ENCODE measurements at regions not wholly inside any gene's neighbourhood (a gene's known extent, or its start where the extent isn't known, plus 50 kb on each side); places are given as distances from the start of the nearest gene placed in this dataset.

DNA sequence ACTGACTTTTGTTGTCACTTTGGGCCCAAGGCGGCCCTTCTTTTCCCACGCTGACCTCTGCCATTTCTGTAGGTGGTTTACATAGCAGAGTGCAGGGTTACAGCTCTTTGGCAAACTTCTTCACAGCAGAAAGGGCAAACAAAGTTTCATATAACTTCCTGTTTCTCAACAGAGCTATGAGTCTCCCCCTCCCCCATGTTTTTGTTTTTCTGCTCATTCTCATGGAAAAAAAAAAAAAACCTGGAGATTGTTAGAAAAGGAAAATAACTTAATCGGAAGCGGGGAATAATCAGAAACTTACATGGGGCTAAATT, 342.0 kb upstream of the NR2F2 start:
- DNase-seq: peak; percentile 21

DNA sequence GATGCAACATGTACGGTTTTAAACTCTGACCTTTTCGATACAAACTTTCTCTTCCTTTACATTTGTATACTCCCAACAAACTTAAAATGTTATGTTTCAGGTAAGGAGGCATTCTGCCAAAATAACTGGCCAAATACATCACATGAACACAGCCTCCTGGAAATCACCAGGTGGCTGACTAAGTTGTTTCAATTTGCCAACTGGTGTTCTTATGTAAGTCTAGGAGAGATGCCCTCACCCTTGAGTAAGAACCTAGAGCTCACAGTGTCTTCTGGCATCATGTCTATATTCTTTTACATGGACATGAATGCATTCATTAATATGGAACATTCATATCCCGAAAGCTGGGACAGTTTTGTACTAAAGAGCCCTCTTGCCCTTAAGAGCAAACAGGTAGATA, 341.1 kb upstream of the NR2F2 start:
- in situ Hi-C loops (cut with MboI): no loop called here
- 83% methylated on average over 3 of the region's 3 CpGs for WGBS, 2 experiments (ENCODE audit: low coverage in 1 of 2, low lambda C conversion rate in 2 of 2, missing lambda C conversion rate in 2 of 2)
- H3K9me3 ChIP-seq (ENCODE audit: low read depth): no peaks in the 10 kb centered on the region

More for the DNA sequence above, 342.0 kb upstream of the NR2F2 start:
- Histone ChIP-seq H3K36me3 (ENCODE audit: low read depth) (no peaks in the 10 kb centered on the region), H3K9me2 (ENCODE audit: insufficient read depth) (no peaks in the 10 kb centered on the region), H3K4me3 (no peak overlapping the region), H3K79me2 (ENCODE audit: insufficient read depth) (no peaks in the 10 kb centered on the region), H3K4me1 (ENCODE audit: insufficient read depth) (peaks cover 4% of the 10 kb centered on the region; the same call in 1 of the 2 replicates), H4K20me1 (ENCODE audit: insufficient read depth) (no peaks in the 10 kb centered on the region), H3K27ac (no peak overlapping the region), H3K4me2 (ENCODE audit: unreplicated experiment) (no peak overlapping the region), H3K9me3 (ENCODE audit: low read depth) (no peaks in the 10 kb centered on the region), H3F3A (ENCODE audit: insufficient read depth) (no peaks in the 10 kb centered on the region), H2AFZ (peak overlapping the region; percentile 50), H3K9ac (no peak overlapping the region), H3K27me3 (replicated peaks; ENCODE audit: insufficient read depth) (no peaks in the 10 kb centered on the region)
- WGBS, 2 experiments (ENCODE audit: low coverage in 1 of 2, low lambda C conversion rate in 2 of 2, missing lambda C conversion rate in 2 of 2): 72 to 75% methylated on average over 4 of the region's 4 CpGs
- TF ChIP-seq EZH2phosphoT487 (IDR thresholded peaks at IDR 0.05; ENCODE audit: insufficient read depth, low read depth) (no peak), EZH2 (IDR thresholded peaks at IDR 0.05; ENCODE audit: insufficient read depth, poor library complexity, severe bottlenecking) (no peak)
- in situ Hi-C loops (cut with MboI): no loop called here

DNA sequence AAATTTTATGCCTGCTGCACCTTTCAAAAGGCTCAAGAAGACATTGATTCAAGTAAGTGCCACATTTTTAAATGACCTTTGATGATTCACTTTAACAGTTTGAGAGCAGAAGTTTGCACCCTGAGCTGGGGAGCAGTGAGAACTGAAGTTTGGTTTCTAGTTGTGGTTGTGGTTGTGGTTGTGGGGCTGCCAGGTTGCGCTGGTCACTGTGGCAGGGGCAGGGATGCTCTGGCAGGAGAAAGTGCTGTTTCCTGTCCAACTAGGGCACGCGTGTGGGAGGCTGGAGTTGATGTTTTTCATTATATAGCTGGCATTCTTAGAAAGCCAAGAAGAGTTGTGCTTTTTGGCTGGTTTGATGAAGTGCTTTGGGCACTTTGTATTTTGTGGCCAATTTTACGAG, 339.7 kb upstream of the NR2F2 start:
- H3K9ac ChIP-seq: no peak overlapping the region
- 46 to 48% methylated on average over 4 of the region's 4 CpGs for WGBS, 2 experiments (ENCODE audit: low coverage in 1 of 2, low lambda C conversion rate in 2 of 2, missing lambda C conversion rate in 2 of 2)

More for the DNA sequence above, 341.1 kb upstream of the NR2F2 start:
- Histone ChIP-seq H3K27ac (no peak overlapping the region), H2AFZ (no peak overlapping the region), H4K20me1 (ENCODE audit: insufficient read depth) (no peaks in the 10 kb centered on the region), H3K4me3 (no peak overlapping the region), H3K9ac (no peak overlapping the region), H3K27me3 (replicated peaks; ENCODE audit: insufficient read depth) (no peaks in the 10 kb centered on the region), H3K36me3 (ENCODE audit: low read depth) (no peaks in the 10 kb centered on the region), H3K4me2 (ENCODE audit: unreplicated experiment) (no peak overlapping the region), H3K79me2 (ENCODE audit: insufficient read depth) (no peaks in the 10 kb centered on the region), H3K4me1 (ENCODE audit: insufficient read depth) (peaks cover 8% of the 10 kb centered on the region; the same call in 1 of the 2 replicates), H3K9me2 (ENCODE audit: insufficient read depth) (no peaks in the 10 kb centered on the region), H3F3A (ENCODE audit: insufficient read depth) (peaks cover 7% of the 10 kb centered on the region; the same call in 1 of the 2 replicates)
- no peak for DNase-seq
- TF ChIP-seq EZH2phosphoT487 (IDR thresholded peaks at IDR 0.05; ENCODE audit: insufficient read depth, low read depth) (no peak), EZH2 (IDR thresholded peaks at IDR 0.05; ENCODE audit: insufficient read depth, poor library complexity, severe bottlenecking) (no peak)

DNA sequence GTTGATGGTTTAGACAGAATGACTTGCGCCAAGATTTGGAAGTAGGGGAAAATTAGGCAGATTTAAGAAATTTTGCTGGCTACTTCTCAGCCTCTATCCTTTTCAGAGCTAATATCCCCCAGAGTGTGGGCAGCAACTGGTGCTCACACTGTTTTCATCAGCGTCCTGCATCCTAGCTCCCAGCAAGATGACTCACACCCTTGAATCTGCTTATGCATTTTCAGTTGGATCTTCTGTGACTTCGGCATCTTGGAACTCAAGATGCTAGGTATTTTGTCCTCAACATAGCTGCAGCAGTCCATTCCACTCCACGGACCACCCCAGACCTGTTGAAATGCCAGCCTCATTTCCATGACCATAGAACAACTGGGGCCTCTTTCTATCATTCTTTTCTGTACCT, 336.1 kb upstream of the NR2F2 start:
- DNase-seq: peak; percentile 77

More for the DNA sequence above, 339.7 kb upstream of the NR2F2 start:
- Histone ChIP-seq H3K9me3 (ENCODE audit: low read depth) (no peaks in the 10 kb centered on the region), H3K4me3 (no peak overlapping the region), H4K20me1 (ENCODE audit: insufficient read depth) (no peaks in the 10 kb centered on the region), H3K27me3 (replicated peaks; ENCODE audit: insufficient read depth) (no peaks in the 10 kb centered on the region), H3K4me2 (ENCODE audit: unreplicated experiment) (no peak overlapping the region), H3K79me2 (ENCODE audit: insufficient read depth) (no peaks in the 10 kb centered on the region), H3K27ac (no peak overlapping the region), H3K9me2 (ENCODE audit: insufficient read depth) (no peaks in the 10 kb centered on the region), H3K36me3 (ENCODE audit: low read depth) (no peaks in the 10 kb centered on the region), H3F3A (ENCODE audit: insufficient read depth) (peaks cover 11% of the 10 kb centered on the region; the same call in 1 of the 2 replicates), H3K4me1 (ENCODE audit: insufficient read depth) (peaks cover 16% of the 10 kb centered on the region), H2AFZ (no peak overlapping the region)
- DNase-seq: peak; percentile 11
- in situ Hi-C loops (cut with MboI): no loop called here
- TF ChIP-seq EZH2phosphoT487 (IDR thresholded peaks at IDR 0.05; ENCODE audit: insufficient read depth, low read depth): no peak
- TF ChIP-seq EZH2 (IDR thresholded peaks at IDR 0.05; ENCODE audit: insufficient read depth, poor library complexity, severe bottlenecking): no peak

More for the DNA sequence above, 336.1 kb upstream of the NR2F2 start:
- no peaks in the 10 kb centered on the region for H4K20me1 ChIP-seq (ENCODE audit: insufficient read depth)
- peaks cover 11% of the 10 kb centered on the region; the same call in 1 of the 2 replicates for H3F3A ChIP-seq (ENCODE audit: insufficient read depth)
- no peaks in the 10 kb centered on the region for H3K9me2 ChIP-seq (ENCODE audit: insufficient read depth)
- no peak overlapping the region for H3K27ac ChIP-seq
- no peaks in the 10 kb centered on the region for H3K9me3 ChIP-seq (ENCODE audit: low read depth)
- H2AFZ ChIP-seq: 0 out of 2 replicates have a peak overlapping the region, but pooled peaks have one; percentile 17
- no peak overlapping the region for H3K4me2 ChIP-seq (ENCODE audit: unreplicated experiment)
- H3K36me3 ChIP-seq (ENCODE audit: low read depth): no peaks in the 10 kb centered on the region
- no peaks in the 10 kb centered on the region for H3K27me3 ChIP-seq (replicated peaks; ENCODE audit: insufficient read depth)
- in situ Hi-C loops (cut with MboI): no loop called here
- H3K4me3 ChIP-seq: no peak overlapping the region
- no peak overlapping the region for H3K9ac ChIP-seq
- peaks cover 17% of the 10 kb centered on the region for H3K4me1 ChIP-seq (ENCODE audit: insufficient read depth)
- no peak for TF ChIP-seq EZH2 (IDR thresholded peaks at IDR 0.05; ENCODE audit: insufficient read depth, poor library complexity, severe bottlenecking)
- no peak for TF ChIP-seq EZH2phosphoT487 (IDR thresholded peaks at IDR 0.05; ENCODE audit: insufficient read depth, low read depth)
- H3K79me2 ChIP-seq (ENCODE audit: insufficient read depth): no peaks in the 10 kb centered on the region
- WGBS, 2 experiments (ENCODE audit: low coverage in 1 of 2, low lambda C conversion rate in 2 of 2, missing lambda C conversion rate in 2 of 2): 40 to 46% methylated on average over 4 of the region's 4 CpGs

All from GM23248 (cell line).